ENCODE measurements at regions not wholly inside any gene's neighbourhood (a gene's known extent, or its start where the extent isn't known, plus 50 kb on each side); places are given as distances from the start of the nearest gene placed in this dataset.

DNA sequence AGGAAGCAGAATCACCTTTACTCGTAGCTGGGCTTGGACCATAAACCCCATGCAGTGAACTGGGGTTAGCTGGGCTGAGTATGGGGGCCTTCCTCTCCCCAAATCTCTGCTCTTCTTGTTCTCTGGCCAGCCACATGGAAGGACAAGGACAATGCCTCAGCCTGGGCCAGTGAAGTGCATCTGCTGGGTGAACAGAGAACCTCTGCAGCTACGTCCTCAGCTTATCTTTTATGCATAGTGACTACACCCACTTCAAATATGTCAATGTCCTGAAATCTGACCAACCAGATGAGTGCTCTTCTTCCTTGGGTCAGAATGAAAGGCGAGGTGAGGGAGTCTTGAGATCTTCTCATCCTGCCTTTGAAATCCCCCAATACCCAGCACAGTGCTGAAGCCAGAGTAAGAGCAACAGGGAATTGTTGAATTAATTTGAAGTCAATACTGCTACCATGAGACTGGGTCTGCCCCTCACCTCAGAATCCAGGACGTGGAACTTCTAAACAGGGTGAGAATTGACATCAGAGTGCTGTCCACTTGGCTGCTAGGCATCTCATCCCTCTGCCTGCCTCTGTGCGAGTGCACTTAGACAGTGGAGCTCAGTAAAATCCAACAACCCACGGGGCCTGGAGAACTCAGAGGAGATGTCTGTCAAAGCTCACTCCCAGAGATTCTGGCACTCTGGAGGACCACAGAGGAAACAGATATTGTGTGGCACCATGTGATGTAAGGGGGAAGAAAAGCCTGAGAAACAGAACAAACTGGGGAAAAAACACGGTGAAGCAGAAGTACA, 99.0 kb downstream of the IER5 start:
- Histone ChIP-seq H3K4me1 (no peaks in the 10 kb centered on the region), H3K27me3 (peaks cover 13% of the 10 kb centered on the region), H3K4me3 (ENCODE audit: low read depth, low read length) (no peak overlapping the region), H3K9me3 (no peaks in the 10 kb centered on the region), H3K36me3 (no peaks in the 10 kb centered on the region)
- no peak for DNase-seq
- no peak for TF ChIP-seq CTCF (IDR thresholded peaks at IDR 0.05; ENCODE audit: low read depth, low read length)

DNA sequence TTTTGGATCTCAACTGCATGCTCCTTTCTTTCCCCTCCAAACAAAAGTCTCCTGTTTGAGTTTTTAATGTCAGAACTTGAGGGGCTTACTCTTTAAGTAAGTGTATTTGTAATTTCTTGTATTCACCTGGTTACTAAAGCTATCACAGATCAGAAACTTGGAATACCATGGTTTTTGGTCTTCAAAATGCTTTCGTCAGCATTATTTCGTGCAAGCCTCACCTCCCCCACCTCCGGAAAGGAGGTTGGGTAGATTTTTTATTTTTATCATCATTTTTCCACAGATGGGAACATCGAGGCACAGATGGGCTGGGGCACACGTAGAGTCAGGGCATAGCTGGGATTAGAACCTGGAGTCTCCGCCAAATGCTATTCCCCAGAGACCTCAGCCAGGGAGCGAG, 100.7 kb downstream of the IER5 start:
- Histone ChIP-seq H3K27me3 (peaks cover 13% of the 10 kb centered on the region), H3K4me3 (ENCODE audit: low read depth, low read length) (no peak overlapping the region), H3K36me3 (no peaks in the 10 kb centered on the region), H3K9me3 (no peaks in the 10 kb centered on the region; the same call in 1 of the 2 replicates), H3K4me1 (no peaks in the 10 kb centered on the region)
- no peak for DNase-seq
- TF ChIP-seq CTCF (IDR thresholded peaks at IDR 0.05; ENCODE audit: low read depth, low read length), result no peak

- H3K9me3 ChIP-seq, result no peaks in the 10 kb centered on the region; the same call in 1 of the 2 replicates
- peak; percentile 87 for TF ChIP-seq CTCF (IDR thresholded peaks at IDR 0.05; ENCODE audit: low read depth, low read length)
- no peaks in the 10 kb centered on the region for H3K4me1 ChIP-seq
- H3K36me3 ChIP-seq, result no peaks in the 10 kb centered on the region
- peak; percentile 77 for DNase-seq
- peak overlapping the region; percentile 41 for H3K4me3 ChIP-seq (ENCODE audit: low read depth, low read length)
- H3K27me3 ChIP-seq, result peaks cover 8% of the 10 kb centered on the region
Observed at GRCh38 chr1:181189691-181190363, 101.3 kb downstream of the IER5 start.

DNA sequence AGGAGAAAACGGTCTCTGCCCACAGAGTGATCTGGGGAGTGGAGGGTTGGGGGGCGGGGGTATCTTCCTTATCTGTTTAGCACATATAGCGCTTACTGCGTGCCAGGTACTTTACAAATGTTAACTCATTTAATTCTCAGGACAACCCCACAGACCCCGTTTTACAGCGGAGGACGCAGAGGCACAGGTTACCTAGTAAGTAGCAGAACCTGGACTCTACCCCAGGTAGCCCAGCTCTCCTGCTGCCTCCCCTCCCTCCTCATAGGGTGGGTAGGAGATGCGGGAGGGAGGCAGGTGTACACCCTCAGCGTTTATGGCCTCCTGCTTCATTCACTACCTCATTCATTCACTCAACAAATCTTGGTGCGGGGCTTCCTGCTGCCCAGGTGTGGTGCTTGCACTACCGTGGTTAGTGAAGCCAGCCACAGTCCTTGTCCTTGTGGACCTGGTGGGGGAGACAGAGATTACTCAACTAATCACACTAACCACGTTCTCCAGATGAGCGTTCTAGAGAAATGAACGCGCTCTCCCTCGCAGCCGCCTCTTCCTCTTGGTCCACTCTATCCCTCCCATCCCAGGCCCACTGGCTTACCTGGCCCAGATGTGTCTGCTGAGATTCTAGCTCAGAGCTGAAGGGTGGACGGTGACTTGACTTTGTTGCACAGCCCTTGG, 102.0 kb downstream of the IER5 start:
- Histone ChIP-seq H3K4me1 (no peaks in the 10 kb centered on the region), H3K9me3 (no peaks in the 10 kb centered on the region; the same call in 1 of the 2 replicates), H3K36me3 (no peaks in the 10 kb centered on the region), H3K4me3 (ENCODE audit: low read depth, low read length) (peak overlapping the region; percentile 41), H3K27me3 (peaks cover 8% of the 10 kb centered on the region; the same call in 1 of the 2 replicates)
- no peak for DNase-seq
- no peak for TF ChIP-seq CTCF (IDR thresholded peaks at IDR 0.05; ENCODE audit: low read depth, low read length)

GRCh38 chr1:181191494-181192040, 103.1 kb downstream of the IER5 start:
- Histone ChIP-seq H3K9me3 (no peaks in the 10 kb centered on the region; the same call in 1 of the 2 replicates), H3K27me3 (peaks cover 8% of the 10 kb centered on the region; the same call in 1 of the 2 replicates), H3K36me3 (no peaks in the 10 kb centered on the region), H3K4me3 (ENCODE audit: low read depth, low read length) (no peak overlapping the region), H3K4me1 (no peaks in the 10 kb centered on the region)
- DNase-seq, result no peak
- TF ChIP-seq CTCF (IDR thresholded peaks at IDR 0.05; ENCODE audit: low read depth, low read length), result no peak
